ENCODE measurements at regions not wholly inside any gene's neighbourhood (a gene's known extent, or its start where the extent isn't known, plus 50 kb on each side); places are given as distances from the start of the nearest gene placed in this dataset.

DNA sequence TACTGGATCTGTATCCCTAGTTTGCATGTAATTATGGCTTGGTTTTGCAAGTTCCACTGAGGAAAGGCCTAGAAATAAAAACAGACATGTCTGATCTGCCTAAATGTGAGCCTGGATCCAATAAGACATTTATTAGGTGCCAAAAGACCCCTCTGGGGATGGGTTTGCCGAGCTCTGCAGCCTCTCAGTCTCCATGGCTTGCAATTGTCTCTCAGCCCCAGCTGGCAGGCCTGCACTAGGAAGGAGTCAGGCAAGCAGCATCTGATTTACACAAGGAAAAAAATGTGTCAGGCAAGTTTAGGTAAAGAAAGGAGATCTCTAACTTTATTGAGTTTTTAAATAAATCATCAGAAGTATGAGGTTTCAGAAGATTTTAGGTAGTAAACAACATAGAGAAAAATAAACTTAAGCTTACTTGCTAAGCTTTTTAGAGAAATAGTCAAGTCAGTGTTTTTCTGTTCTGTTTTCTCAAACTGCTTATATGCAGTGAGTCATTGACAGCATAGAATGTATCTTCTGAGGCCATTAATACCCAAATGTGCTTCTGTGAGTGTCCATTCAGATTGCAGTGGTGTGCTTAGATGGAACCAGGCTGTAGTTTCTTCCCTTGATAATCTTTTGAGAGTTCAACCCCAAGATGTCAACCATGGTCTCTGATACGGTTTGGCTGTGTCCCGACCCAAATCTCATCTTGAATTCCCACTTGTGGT, 121.0 kb downstream of the FHL5 start:
- H2AFZ ChIP-seq: no peak overlapping the region
- H3K79me2 ChIP-seq: no peaks in the 10 kb centered on the region
- no peaks in the 10 kb centered on the region for H3K36me3 ChIP-seq (replicated peaks; ENCODE audit: insufficient read depth, low read depth)
- TF ChIP-seq, protein P1, sequence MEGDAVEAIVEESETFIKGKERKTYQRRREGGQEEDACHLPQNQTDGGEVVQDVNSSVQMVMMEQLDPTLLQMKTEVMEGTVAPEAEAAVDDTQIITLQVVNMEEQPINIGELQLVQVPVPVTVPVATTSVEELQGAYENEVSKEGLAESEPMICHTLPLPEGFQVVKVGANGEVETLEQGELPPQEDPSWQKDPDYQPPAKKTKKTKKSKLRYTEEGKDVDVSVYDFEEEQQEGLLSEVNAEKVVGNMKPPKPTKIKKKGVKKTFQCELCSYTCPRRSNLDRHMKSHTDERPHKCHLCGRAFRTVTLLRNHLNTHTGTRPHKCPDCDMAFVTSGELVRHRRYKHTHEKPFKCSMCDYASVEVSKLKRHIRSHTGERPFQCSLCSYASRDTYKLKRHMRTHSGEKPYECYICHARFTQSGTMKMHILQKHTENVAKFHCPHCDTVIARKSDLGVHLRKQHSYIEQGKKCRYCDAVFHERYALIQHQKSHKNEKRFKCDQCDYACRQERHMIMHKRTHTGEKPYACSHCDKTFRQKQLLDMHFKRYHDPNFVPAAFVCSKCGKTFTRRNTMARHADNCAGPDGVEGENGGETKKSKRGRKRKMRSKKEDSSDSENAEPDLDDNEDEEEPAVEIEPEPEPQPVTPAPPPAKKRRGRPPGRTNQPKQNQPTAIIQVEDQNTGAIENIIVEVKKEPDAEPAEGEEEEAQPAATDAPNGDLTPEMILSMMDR (IDR thresholded peaks at IDR 0.05; ENCODE audit: poor library complexity): no peak
- no peak for TF ChIP-seq EZH2phosphoT487 (IDR thresholded peaks at IDR 0.05; ENCODE audit: low read depth, severe bottlenecking, unreplicated experiment)
- no peak for TF ChIP-seq EZH2 (IDR thresholded peaks at IDR 0.05; ENCODE audit: borderline replicate concordance)
- H3K9me3 ChIP-seq (ENCODE audit: low read depth): no peaks in the 10 kb centered on the region
- H3K4me2 ChIP-seq: peak overlapping the region; percentile 6
- no peaks in the 10 kb centered on the region for H4K20me1 ChIP-seq (ENCODE audit: insufficient read depth, poor library complexity, severe bottlenecking)
- H3K4me1 ChIP-seq (ENCODE audit: insufficient read depth): peaks cover 5% of the 10 kb centered on the region
- peak overlapping the region; percentile 75 for H3K27ac ChIP-seq
- H3K4me3 ChIP-seq: no peak overlapping the region
- no peaks in the 10 kb centered on the region for H3K27me3 ChIP-seq
- H3K9me2 ChIP-seq (replicated peaks; ENCODE audit: insufficient read depth): no peaks in the 10 kb centered on the region
- 51% methylated on average over 3 of the region's 3 CpGs for WGBS (ENCODE audit: low lambda C conversion rate, missing lambda C conversion rate)
- peak; percentile 53 for DNase-seq (ENCODE audit: low spot score)

GRCh38 chr6:96682017-96682416, 119.1 kb downstream of the FHL5 start:
- Histone ChIP-seq H3K4me2 (no peak overlapping the region), H3K4me3 (no peak overlapping the region), H3K79me2 (no peaks in the 10 kb centered on the region), H3K27ac (no peak overlapping the region), H3K27me3 (no peaks in the 10 kb centered on the region), H3K4me1 (ENCODE audit: insufficient read depth) (peaks cover 5% of the 10 kb centered on the region), H4K20me1 (ENCODE audit: insufficient read depth, poor library complexity, severe bottlenecking) (no peaks in the 10 kb centered on the region), H2AFZ (no peak overlapping the region), H3K9me2 (replicated peaks; ENCODE audit: insufficient read depth) (no peaks in the 10 kb centered on the region), H3K36me3 (replicated peaks; ENCODE audit: insufficient read depth, low read depth) (no peaks in the 10 kb centered on the region), H3K9me3 (ENCODE audit: low read depth) (no peaks in the 10 kb centered on the region)
- no peak for DNase-seq (ENCODE audit: low spot score)
- TF ChIP-seq EZH2phosphoT487 (IDR thresholded peaks at IDR 0.05; ENCODE audit: low read depth, severe bottlenecking, unreplicated experiment): no peak
- TF ChIP-seq EZH2 (IDR thresholded peaks at IDR 0.05; ENCODE audit: borderline replicate concordance): no peak
- TF ChIP-seq, protein P1 (IDR thresholded peaks at IDR 0.05; ENCODE audit: poor library complexity): no peak

DNA sequence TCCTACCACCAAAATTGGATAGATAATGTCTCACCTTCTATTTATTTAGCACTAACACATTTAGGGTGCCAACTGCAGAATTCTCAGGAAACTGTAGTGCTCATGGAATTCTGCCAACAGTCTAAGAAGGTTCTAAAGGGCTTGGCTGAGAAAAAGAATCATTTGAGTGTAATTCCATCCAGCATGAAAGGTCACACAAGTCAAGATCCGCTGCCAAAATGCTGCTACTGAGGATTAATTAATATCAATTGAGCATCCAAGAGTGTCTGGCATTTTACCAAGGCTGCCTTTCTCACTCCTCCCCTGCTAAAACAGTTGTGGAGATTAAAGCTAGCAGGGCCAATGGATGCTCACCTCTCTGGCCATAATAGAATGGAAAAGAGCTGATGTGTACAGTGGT, 112.7 kb downstream of the FHL5 start:
- H3K9me3 ChIP-seq (ENCODE audit: low read depth): no peaks in the 10 kb centered on the region
- H2AFZ ChIP-seq: no peak overlapping the region
- no peaks in the 10 kb centered on the region for H3K4me1 ChIP-seq (ENCODE audit: insufficient read depth)
- no peaks in the 10 kb centered on the region for H3K79me2 ChIP-seq
- no peak overlapping the region for H3K4me2 ChIP-seq
- H3K4me3 ChIP-seq: no peak overlapping the region
- H3K36me3 ChIP-seq (replicated peaks; ENCODE audit: insufficient read depth, low read depth): peaks cover 3% of the 10 kb centered on the region
- H4K20me1 ChIP-seq (ENCODE audit: insufficient read depth, poor library complexity, severe bottlenecking): no peaks in the 10 kb centered on the region
- TF ChIP-seq EZH2 (IDR thresholded peaks at IDR 0.05; ENCODE audit: borderline replicate concordance) (no peak), EZH2phosphoT487 (IDR thresholded peaks at IDR 0.05; ENCODE audit: low read depth, severe bottlenecking, unreplicated experiment) (no peak)
- TF ChIP-seq, protein P1 (IDR thresholded peaks at IDR 0.05; ENCODE audit: poor library complexity): no peak
- no peak for DNase-seq (ENCODE audit: low spot score)
- peak overlapping the region; percentile 59 for H3K27ac ChIP-seq
- 83% methylated on average over 1 of the region's 1 CpG for WGBS (ENCODE audit: low lambda C conversion rate, missing lambda C conversion rate)
- no peaks in the 10 kb centered on the region for H3K9me2 ChIP-seq (replicated peaks; ENCODE audit: insufficient read depth)
- H3K27me3 ChIP-seq: no peaks in the 10 kb centered on the region
